ENCODE measurements at regions not wholly inside any gene's neighbourhood (a gene's known extent, or its start where the extent isn't known, plus 50 kb on each side); places are given as distances from the start of the nearest gene placed in this dataset.

GRCh38 chr2:107349329-107349728 is 463.4 kb upstream of the ST6GAL2 start:
- Histone ChIP-seq H3K79me2 (ENCODE audit: low read length) (no peaks in the 10 kb centered on the region), H3K4me3 (ENCODE audit: low read length) (no peak overlapping the region), H3K4me2 (ENCODE audit: low read length) (no peak overlapping the region), H3K27ac (ENCODE audit: low read length) (no peak overlapping the region), H3K4me1 (ENCODE audit: low read length) (peaks cover 5% of the 10 kb centered on the region; the same call in 1 of the 2 replicates), H3K36me3 (replicated peaks; ENCODE audit: low read depth, low read length) (no peaks in the 10 kb centered on the region), H4K20me1 (ENCODE audit: insufficient read depth, low read length) (no peaks in the 10 kb centered on the region), H2AFZ (ENCODE audit: low read depth, low read length) (no peak overlapping the region), H3K9me3 (ENCODE audit: insufficient read depth, low read length) (no peaks in the 10 kb centered on the region; the same call in 1 of the 2 replicates), H3K9ac (ENCODE audit: low read length) (no peak overlapping the region), H3K27me3 (ENCODE audit: low read depth, low read length) (no peaks in the 10 kb centered on the region)
- TF ChIP-seq EZH2phosphoT487 (IDR thresholded peaks at IDR 0.05; ENCODE audit: low read depth) (no peak), CTCF (IDR thresholded peaks at IDR 0.05; ENCODE audit: low read depth, low read length) (no peak)

- TF ChIP-seq EZH2phosphoT487 (IDR thresholded peaks at IDR 0.05; ENCODE audit: low read depth) = no peak
- no peak for TF ChIP-seq CTCF (IDR thresholded peaks at IDR 0.05; ENCODE audit: low read depth, low read length)
- no peaks in the 10 kb centered on the region for H3K4me1 ChIP-seq (ENCODE audit: low read length)
- no peaks in the 10 kb centered on the region for H3K36me3 ChIP-seq (replicated peaks; ENCODE audit: low read depth, low read length)
- H3K27me3 ChIP-seq (ENCODE audit: low read depth, low read length) = no peaks in the 10 kb centered on the region
- H3K4me3 ChIP-seq (ENCODE audit: low read length) = no peak overlapping the region
- no peaks in the 10 kb centered on the region for H3K79me2 ChIP-seq (ENCODE audit: low read length)
- no peak overlapping the region for H3K4me2 ChIP-seq (ENCODE audit: low read length)
- H3K9ac ChIP-seq (ENCODE audit: low read length) = no peak overlapping the region
- no peaks in the 10 kb centered on the region for H4K20me1 ChIP-seq (ENCODE audit: insufficient read depth, low read length)
- no peak overlapping the region for H3K27ac ChIP-seq (ENCODE audit: low read length)
- no peaks in the 10 kb centered on the region; the same call in 1 of the 2 replicates for H3K9me3 ChIP-seq (ENCODE audit: insufficient read depth, low read length)
- no peak overlapping the region for H2AFZ ChIP-seq (ENCODE audit: low read depth, low read length)
Observed at GRCh38 chr2:107354175-107354574, 468.2 kb upstream of the ST6GAL2 start.

GRCh38 chr2:107358362-107358761 is 468.3 kb upstream of the RGPD4 start:
- Histone ChIP-seq H3K4me1 (ENCODE audit: low read length) (no peaks in the 10 kb centered on the region), H3K9ac (ENCODE audit: low read length) (no peak overlapping the region), H3K4me3 (ENCODE audit: low read length) (no peak overlapping the region), H3K79me2 (ENCODE audit: low read length) (no peaks in the 10 kb centered on the region), H3K27me3 (ENCODE audit: low read depth, low read length) (no peaks in the 10 kb centered on the region), H3K36me3 (replicated peaks; ENCODE audit: low read depth, low read length) (no peaks in the 10 kb centered on the region), H4K20me1 (ENCODE audit: insufficient read depth, low read length) (no peaks in the 10 kb centered on the region), H3K27ac (ENCODE audit: low read length) (no peak overlapping the region), H3K9me3 (ENCODE audit: insufficient read depth, low read length) (no peaks in the 10 kb centered on the region), H3K4me2 (ENCODE audit: low read length) (no peak overlapping the region), H2AFZ (ENCODE audit: low read depth, low read length) (no peak overlapping the region)
- TF ChIP-seq CTCF (IDR thresholded peaks at IDR 0.05; ENCODE audit: low read depth, low read length) (no peak), EZH2phosphoT487 (IDR thresholded peaks at IDR 0.05; ENCODE audit: low read depth) (no peak)

- no peak overlapping the region for H2AFZ ChIP-seq (ENCODE audit: low read depth, low read length)
- H3K36me3 ChIP-seq (replicated peaks; ENCODE audit: low read depth, low read length) = no peaks in the 10 kb centered on the region
- H3K4me3 ChIP-seq (ENCODE audit: low read length) = no peak overlapping the region
- H3K4me2 ChIP-seq (ENCODE audit: low read length) = no peak overlapping the region
- no peaks in the 10 kb centered on the region for H3K79me2 ChIP-seq (ENCODE audit: low read length)
- H3K4me1 ChIP-seq (ENCODE audit: low read length) = no peaks in the 10 kb centered on the region
- H3K9ac ChIP-seq (ENCODE audit: low read length) = no peak overlapping the region
- H4K20me1 ChIP-seq (ENCODE audit: insufficient read depth, low read length) = no peaks in the 10 kb centered on the region
- TF ChIP-seq EZH2phosphoT487 (IDR thresholded peaks at IDR 0.05; ENCODE audit: low read depth) (no peak), CTCF (IDR thresholded peaks at IDR 0.05; ENCODE audit: low read depth, low read length) (no peak)
- no peaks in the 10 kb centered on the region for H3K27me3 ChIP-seq (ENCODE audit: low read depth, low read length)
- H3K9me3 ChIP-seq (ENCODE audit: insufficient read depth, low read length) = no peaks in the 10 kb centered on the region
- no peak overlapping the region for H3K27ac ChIP-seq (ENCODE audit: low read length)
Observed at GRCh38 chr2:107359021-107359420, 467.7 kb upstream of the RGPD4 start.
